NCI-H524 (cell line): ENCODE measurements at regions not wholly inside any gene's neighbourhood (a gene's known extent, or its start where the extent isn't known, plus 50 kb on each side); places are given as distances from the start of the nearest gene placed in this dataset.
A peak's percentile ranks its signal among the peaks of the same experiment; 100 is the strongest.

Experiments
- DNase-seq, 2 experiments: peaks; one replicate each; lab custom pipeline; 2025; lab: John Stamatoyannopoulos, UW

GRCh38 chr14:93870377-93870776, 56.8 kb upstream of the FAM181A start:
- no peak for DNase-seq

- no peak for DNase-seq
Measured at GRCh38 chr14:93869427-93869826, 57.7 kb upstream of the FAM181A start.

GRCh38 chr14:93868165-93868564, 59.0 kb upstream of the FAM181A start:
- no peak for DNase-seq

GRCh38 chr14:93862265-93862664, 64.9 kb upstream of the FAM181A start:
- no peak for DNase-seq

GRCh38 chr14:93861836-93862235, 65.3 kb upstream of the FAM181A start:
- peak; percentile 85 to 89 for DNase-seq

GRCh38 chr14:93859957-93860356, 67.2 kb upstream of the FAM181A start:
- DNase-seq, result peak; percentile 41 to 84

- no peak for DNase-seq
Measured at GRCh38 chr14:93858896-93859295, 68.2 kb upstream of the FAM181A start.

- DNase-seq, result peak; percentile 83 to 89
Measured at GRCh38 chr14:93857500-93858283, 69.4 kb upstream of the PRIMA1 start.

- peak; percentile 100 for DNase-seq
Measured at GRCh38 chr14:93857081-93857480, 68.8 kb upstream of the PRIMA1 start.

- DNase-seq, result peak; percentile 81 to 92
Measured at GRCh38 chr14:93855737-93856136, 67.5 kb upstream of the PRIMA1 start.

- DNase-seq, result no peak
Measured at GRCh38 chr14:93847473-93847872, 59.2 kb upstream of the PRIMA1 start.

GRCh38 chr14:93838238-93838637, 50.0 kb upstream of the PRIMA1 start:
- no peak for DNase-seq
